CD4-positive, alpha-beta T cell (primary cell): ENCODE measurements at regions not wholly inside any gene's neighbourhood (a gene's known extent, or its start where the extent isn't known, plus 50 kb on each side); places are given as distances from the start of the nearest gene placed in this dataset.
"Not testable (repeated sequence)": the region's sequence is repeated elsewhere in the genome, so short reads cannot be mapped to it uniquely, and the experiment has no call there.

Source experiments
- ATAC-seq: fragments of 200-7000 bp; cut with Tn5 transposase; one replicate; pipeline ENCODE4 v1.10.0; 2022; ENCODE audit warnings: mild to moderate bottlenecking; ENCODE audit not compliant: poor library complexity
- CTCF ChIA-PET: fragments of 350-600 bp; sonication (Branson Sonifier 250); formaldehyde crosslinking; loops from one replicate; lab custom pipeline; 2021; ENCODE audit warnings: antibody characterized with exemption, inconsistent platforms; lab: Charles Lee
- POLR2A ChIA-PET: fragments of 350-600 bp; sonication (Branson Sonifier 250); formaldehyde crosslinking; loops from one replicate; lab custom pipeline; 2021; ENCODE audit warnings: antibody characterized with exemption, inconsistent platforms; lab: Charles Lee
- DNase-seq, 14 experiments: peaks; one replicate each; pipeline ENCODE4 v3.0.0-alpha.2; 2013 to 2020; ENCODE audit warnings: mixed read lengths in 2 of 14
- H3K27ac ChIP-seq, 2 donors: one replicate each; pipeline versions ENCODE4 v1.5.1 to v1.7.0; 2013; ENCODE audit warnings: low read length in 2 of 2, low read depth in 1 of 2, mild to moderate bottlenecking in 1 of 2
- H3K27me3 ChIP-seq, 2 experiments: 1 replicate in 1 of 2; 2 replicates in 1 of 2; pipeline versions ENCODE4 v1.6.1 to v1.7.0; 2013; ENCODE audit warnings: low read length in 2 of 2, control low read depth in 1 of 2, mild to moderate bottlenecking in 1 of 2, moderate library complexity in 1 of 2; ENCODE audit not compliant: insufficient read depth in 2 of 2, control insufficient read depth in 1 of 2
- H3K36me3 ChIP-seq: one replicate; pipeline ENCODE4 v1.6.1; 2013; ENCODE audit warnings: low read length, control low read depth; ENCODE audit not compliant: insufficient read depth
- H3K4me1 ChIP-seq: one replicate; pipeline ENCODE4 v1.6.1; 2013; ENCODE audit warnings: low read length, control low read depth; ENCODE audit not compliant: insufficient read depth
- H3K4me3 ChIP-seq: one replicate; pipeline ENCODE4 v1.5.1; 2013; ENCODE audit warnings: mild to moderate bottlenecking, low read length, moderate library complexity
- H3K9me3 ChIP-seq, 2 experiments: 1 replicate in 1 of 2; 2 replicates in 1 of 2; pipeline versions ENCODE4 v1.6.1 to v1.7.0; 2013; ENCODE audit warnings: low read length in 2 of 2, mild to moderate bottlenecking in 2 of 2, control low read depth in 1 of 2, moderate library complexity in 1 of 2; ENCODE audit not compliant: control insufficient read depth in 1 of 2, insufficient read depth in 1 of 2
- H3K27ac Mint-ChIP-seq: one replicate; pipeline ENCODE4 v1.8.0; 2020; ENCODE audit warnings: mixed read lengths
- H3K27me3 Mint-ChIP-seq: one replicate; pipeline ENCODE4 v1.8.0; 2021; ENCODE audit warnings: mixed read lengths
- H3K36me3 Mint-ChIP-seq: one replicate; pipeline ENCODE4 v1.8.0; 2021; ENCODE audit warnings: low read depth, mixed read lengths
- H3K4me1 Mint-ChIP-seq: one replicate; pipeline ENCODE4 v1.8.0; 2021; ENCODE audit warnings: low read depth, mixed read lengths
- H3K4me3 Mint-ChIP-seq: one replicate; pipeline ENCODE4 v1.8.0; 2020; ENCODE audit warnings: mild to moderate bottlenecking, mixed read lengths
- H3K9me3 Mint-ChIP-seq: one replicate; pipeline ENCODE4 v1.8.0; 2020; ENCODE audit warnings: mixed read lengths
- intact Hi-C, 2 experiments: fragments of 100-400 bp; cut with DNase I in 1 of 2; cut with micrococcal nuclease in 1 of 2; formaldehyde crosslinking; loops; one replicate each; pipeline versions ENCODE4 v1.15.1 to v1.9.0; 2023 to 2025; cut with DNase I, micrococcal nuclease
- TF ChIP-seq, protein P1 (sequence below): fragments of 200-600 bp; IDR thresholded peaks from one replicate; pipeline ENCODE4 v1.8.0; 2022; ENCODE audit warnings: antibody characterized with exemption, mild to moderate bottlenecking

DNA sequence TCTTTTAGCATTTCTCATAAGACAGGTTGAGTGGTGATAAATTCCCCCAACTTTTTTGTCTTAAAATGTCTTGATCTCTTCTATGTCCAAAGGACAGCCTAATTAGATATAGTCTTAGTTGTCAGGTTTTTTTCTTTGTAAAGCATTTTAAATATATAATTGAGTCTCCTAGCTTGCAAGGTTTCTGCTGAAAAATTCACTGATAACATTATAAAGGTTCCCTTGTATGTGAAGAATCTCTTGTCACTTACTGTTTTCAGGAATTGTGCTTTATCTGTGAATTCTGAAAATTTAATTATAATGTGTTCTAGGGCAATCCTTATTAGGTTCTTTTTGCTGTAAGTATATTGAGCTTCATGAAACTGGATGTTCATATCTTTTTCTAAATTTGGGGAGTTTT is 96.8 kb upstream of the ZNF92 start:
- intact Hi-C loops = no loop called here
- no peak overlapping the region for H3K4me3 Mint-ChIP-seq
- Histone ChIP-seq H3K27ac (no peak overlapping the region), H3K27me3 (peaks cover 5 to 19% of the 10 kb centered on the region in 2 experiments), H3K4me3 (no peak overlapping the region), H3K36me3 (no peaks in the 10 kb centered on the region), H3K9me3 (peaks cover 10 to 18% of the 10 kb centered on the region in 2 experiments), H3K4me1 (no peaks in the 10 kb centered on the region)
- no peak overlapping the region for H3K27ac Mint-ChIP-seq
- peaks cover 56% of the 10 kb centered on the region for H3K27me3 Mint-ChIP-seq
- DNase-seq = no peak
- ChIA-PET POLR2A (no interaction called here), CTCF (no interaction called here)
- H3K9me3 Mint-ChIP-seq = peaks cover 3% of the 10 kb centered on the region
- TF ChIP-seq, protein P1, sequence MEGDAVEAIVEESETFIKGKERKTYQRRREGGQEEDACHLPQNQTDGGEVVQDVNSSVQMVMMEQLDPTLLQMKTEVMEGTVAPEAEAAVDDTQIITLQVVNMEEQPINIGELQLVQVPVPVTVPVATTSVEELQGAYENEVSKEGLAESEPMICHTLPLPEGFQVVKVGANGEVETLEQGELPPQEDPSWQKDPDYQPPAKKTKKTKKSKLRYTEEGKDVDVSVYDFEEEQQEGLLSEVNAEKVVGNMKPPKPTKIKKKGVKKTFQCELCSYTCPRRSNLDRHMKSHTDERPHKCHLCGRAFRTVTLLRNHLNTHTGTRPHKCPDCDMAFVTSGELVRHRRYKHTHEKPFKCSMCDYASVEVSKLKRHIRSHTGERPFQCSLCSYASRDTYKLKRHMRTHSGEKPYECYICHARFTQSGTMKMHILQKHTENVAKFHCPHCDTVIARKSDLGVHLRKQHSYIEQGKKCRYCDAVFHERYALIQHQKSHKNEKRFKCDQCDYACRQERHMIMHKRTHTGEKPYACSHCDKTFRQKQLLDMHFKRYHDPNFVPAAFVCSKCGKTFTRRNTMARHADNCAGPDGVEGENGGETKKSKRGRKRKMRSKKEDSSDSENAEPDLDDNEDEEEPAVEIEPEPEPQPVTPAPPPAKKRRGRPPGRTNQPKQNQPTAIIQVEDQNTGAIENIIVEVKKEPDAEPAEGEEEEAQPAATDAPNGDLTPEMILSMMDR = no peak
- no peaks in the 10 kb centered on the region for H3K4me1 Mint-ChIP-seq
- peaks cover 3% of the 10 kb centered on the region for H3K36me3 Mint-ChIP-seq
- ATAC-seq = no peak

DNA sequence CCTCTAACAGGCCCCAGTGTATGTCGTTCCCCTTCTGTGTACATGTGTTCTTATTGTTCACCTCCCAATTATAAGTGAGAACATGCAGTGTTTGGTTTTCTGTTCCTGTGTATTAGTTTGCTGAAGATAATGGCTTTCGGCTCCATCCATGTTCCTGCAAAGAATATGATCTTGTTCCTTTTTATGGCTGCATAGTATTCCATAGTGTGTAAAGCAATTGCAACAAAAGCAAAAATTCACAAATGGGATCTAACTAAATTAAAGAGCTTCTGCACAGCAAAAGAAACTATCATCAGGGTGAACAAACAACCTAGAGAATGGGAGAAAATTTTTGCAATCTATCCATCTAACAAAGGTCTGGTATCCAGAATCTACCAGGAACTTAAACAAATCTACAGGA is 102.2 kb upstream of the ZNF92 start:
- peaks cover 81% of the 10 kb centered on the region for H3K27me3 Mint-ChIP-seq
- H3K9me3 Mint-ChIP-seq, ATAC-seq, H3K4me3 ChIP-seq, DNase-seq, H3K27ac ChIP-seq, H3K36me3 Mint-ChIP-seq, intact Hi-C loops, CTCF ChIA-PET, H3K36me3 ChIP-seq, H3K4me3 Mint-ChIP-seq, POLR2A ChIA-PET, H3K27ac Mint-ChIP-seq: not testable (repeated sequence)
- Histone ChIP-seq H3K9me3 (peaks cover 10 to 21% of the 10 kb centered on the region in 2 experiments), H3K27me3 (peaks cover 24 to 37% of the 10 kb centered on the region in 2 experiments), H3K4me1 (peaks cover 10% of the 10 kb centered on the region)
- H3K4me1 Mint-ChIP-seq = peaks cover 13% of the 10 kb centered on the region

DNA sequence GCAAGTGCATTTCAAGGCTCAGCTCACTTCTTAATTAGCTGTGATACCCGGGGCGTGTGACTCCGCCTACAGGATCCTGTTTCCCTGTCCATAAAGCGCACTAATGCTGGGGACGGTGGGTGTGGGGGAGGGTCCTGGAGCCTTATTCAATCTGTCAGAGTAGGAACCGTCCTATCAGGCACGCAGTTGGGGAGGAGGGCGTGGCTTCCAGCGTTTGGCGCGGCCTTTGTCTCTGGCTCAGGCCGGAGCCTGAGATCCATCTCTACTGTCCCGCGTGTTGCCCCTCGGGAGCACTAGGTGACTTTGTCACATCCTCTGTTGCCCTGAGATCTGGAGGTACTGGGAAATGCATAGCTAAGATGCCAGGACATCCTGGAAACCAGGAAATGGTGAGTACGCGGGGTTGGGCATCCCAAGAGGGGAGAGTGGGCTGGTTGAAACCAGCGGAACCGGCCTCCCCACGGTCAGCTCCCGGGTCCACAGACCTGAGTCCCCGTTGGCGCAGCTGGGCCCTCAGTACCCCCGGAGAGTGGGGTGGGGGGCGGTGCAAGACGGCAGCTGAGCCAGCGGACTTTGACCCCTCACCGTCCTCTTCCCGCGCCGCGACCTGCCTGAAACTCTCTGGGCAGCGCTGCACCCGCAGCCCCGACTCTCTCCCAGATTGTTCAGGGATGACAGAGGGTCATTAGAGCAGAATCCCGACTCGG is 104.4 kb upstream of the ZNF92 start:
- Histone ChIP-seq H3K36me3 (no peaks in the 10 kb centered on the region), H3K4me1 (peaks cover 10% of the 10 kb centered on the region), H3K9me3 (peaks cover 1 to 9% of the 10 kb centered on the region in 2 experiments), H3K27ac (no peak overlapping the region), H3K4me3 (peak overlapping the region; percentile 38), H3K27me3 (peaks cover 19 to 37% of the 10 kb centered on the region in 2 experiments)
- DNase-seq = peak in 6 of 14 experiments; percentile 2 to 28 (median 5)
- TF ChIP-seq, protein P1 = no peak
- no peak for ATAC-seq
- CTCF ChIA-PET = no interaction called here
- Mint-ChIP-seq H3K36me3 (no peaks in the 10 kb centered on the region), H3K4me3 (peak overlapping the region; percentile 70), H3K27ac (no peak overlapping the region), H3K9me3 (peaks cover 3% of the 10 kb centered on the region), H3K27me3 (peaks cover 69% of the 10 kb centered on the region), H3K4me1 (peaks cover 13% of the 10 kb centered on the region)
- POLR2A ChIA-PET = no interaction called here
- intact Hi-C loops = no loop called here

DNA sequence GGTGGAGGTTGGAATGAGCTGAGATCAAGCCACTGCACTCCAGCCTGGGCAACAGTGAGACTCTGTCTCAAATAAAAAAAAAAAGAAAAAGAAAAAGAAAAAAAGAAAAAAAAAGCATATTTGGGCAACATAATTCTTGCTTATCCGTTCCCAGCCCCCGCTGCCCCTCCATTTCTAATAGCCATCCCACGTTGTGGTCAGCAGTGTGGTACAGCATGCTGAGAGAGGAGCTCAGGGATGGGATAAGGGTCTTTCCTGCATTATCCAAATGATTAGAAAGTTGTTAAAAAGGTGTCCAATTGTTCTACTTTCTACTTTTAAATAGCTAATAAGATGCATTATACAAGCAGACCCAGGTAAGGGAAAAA is 104.9 kb upstream of the ZNF92 start:
- ChIA-PET CTCF (no interaction called here), POLR2A (no interaction called here)
- Histone ChIP-seq H3K4me3 (no peak overlapping the region), H3K36me3 (no peaks in the 10 kb centered on the region), H3K4me1 (peaks cover 10% of the 10 kb centered on the region), H3K27me3 (peaks cover 19 to 32% of the 10 kb centered on the region in 2 experiments), H3K27ac (no peak overlapping the region), H3K9me3 (peaks cover 0 to 8% of the 10 kb centered on the region in 2 experiments)
- Mint-ChIP-seq H3K9me3 (peaks cover 3% of the 10 kb centered on the region), H3K27me3 (peaks cover 64% of the 10 kb centered on the region), H3K4me1 (peaks cover 13% of the 10 kb centered on the region), H3K36me3 (no peaks in the 10 kb centered on the region), H3K27ac (no peak overlapping the region), H3K4me3 (peak overlapping the region; percentile 70)
- ATAC-seq (no peak), DNase-seq (no peak)
- intact Hi-C loops = no loop called here
- TF ChIP-seq, protein P1 = no peak
